ENCODE measurements at regions not wholly inside any gene's neighbourhood (a gene's known extent, or its start where the extent isn't known, plus 50 kb on each side); places are given as distances from the start of the nearest gene placed in this dataset.

- TF ChIP-seq CTCF (IDR thresholded peaks at IDR 0.05) (no peak), POLR2A (IDR thresholded peaks at IDR 0.05) (no peak)
These were observed 296.1 kb downstream of the YTHDC2 start for GRCh38 chr5:113809626-113810025.
